Transverse colon (tissue), 4 donors: ENCODE measurements at regions not wholly inside any gene's neighbourhood (a gene's known extent, or its start where the extent isn't known, plus 50 kb on each side); places are given as distances from the start of the nearest gene placed in this dataset.

Experiments
- DNase-seq: peaks from one replicate; pipeline ENCODE4 v3.0.0-alpha.2; 2019
- H3K27ac ChIP-seq, 4 donors: fragments of 200-600 bp; sonication (generic); 2 replicates each; pipeline ENCODE4 v1.5.1; 2016 to 2018; ENCODE audit warnings: inconsistent platforms in 4 of 4
- H3K27me3 ChIP-seq: fragments of 200-600 bp; sonication (generic); 2 replicates; pipeline ENCODE4 v1.5.1; 2017; ENCODE audit warnings: inconsistent platforms
- H3K36me3 ChIP-seq, 4 donors: fragments of 200-600 bp; sonication (generic); 2 replicates each; pipeline ENCODE4 v1.5.1; 2017 to 2019; ENCODE audit warnings: inconsistent platforms in 4 of 4
- H3K4me1 ChIP-seq, 4 donors: fragments of 200-600 bp; sonication (generic); 2 replicates each; pipeline ENCODE4 v1.5.1; 2017 to 2020; ENCODE audit warnings: inconsistent platforms in 4 of 4
- H3K4me3 ChIP-seq, 4 donors: fragments of 200-600 bp; sonication (generic); 1 replicate in 1 of 4; 2 replicates in 3 of 4; pipeline versions ENCODE4 v1.5.1 to v1.6.1; 2017 to 2019; ENCODE audit warnings: inconsistent platforms in 4 of 4
- H3K9me3 ChIP-seq, 2 donors: fragments of 200-600 bp; sonication (generic); 2 replicates each; pipeline ENCODE4 v1.5.1; 2017 to 2019; ENCODE audit warnings: inconsistent platforms in 2 of 2
- CTCF ChIP-seq, 5 experiments: fragments of 200-600 bp in 3 of 5; fragments of 450-650 bp in 2 of 5; sonication (generic) in 3 of 5; IDR thresholded peaks; 1 replicate in 2 of 5; 2 replicates in 3 of 5; pipeline ENCODE4 v1.5.1; 2016 to 2017; ENCODE audit warnings: antibody characterized with exemption in 5 of 5, inconsistent platforms in 3 of 5, mild to moderate bottlenecking in 2 of 5, moderate library complexity in 1 of 5
- EP300 ChIP-seq: sonication (generic); formaldehyde crosslinking; IDR thresholded peaks from one replicate; pipeline ENCODE4 v1.6.1; 2017; ENCODE audit warnings: antibody characterized with exemption, low read depth
- POLR2A ChIP-seq: fragments of 450-650 bp; IDR thresholded peaks from one replicate; pipeline ENCODE4 v1.6.1; 2016; ENCODE audit warnings: antibody characterized with exemption, mild to moderate bottlenecking, moderate library complexity
- POLR2AphosphoS5 ChIP-seq, 3 donors: sonication (generic); formaldehyde crosslinking; IDR thresholded peaks; one replicate each; pipeline ENCODE4 v1.6.1; 2016; ENCODE audit warnings: antibody characterized with exemption in 3 of 3
- WGBS, 2 donors: methylation state at CpG; one replicate each; pipeline ENCODE4 v1.1.5; 2018; ENCODE audit warnings: low coverage in 1 of 2; 5-methylcytosine and 5-hydroxymethylcytosine counted together
- in situ Hi-C, 4 donors: fragments of 200-750 bp; cut with MboI; loops; one replicate each; pipeline versions ENCODE4 v1.15.0 to v1.15.1; 2017; ENCODE audit warnings: low sequenced_read_pairs in 3 of 4, low pct_ligation_motif_present in 1 of 4, low pct_unique_long_range_greater_than_20kb in 1 of 4
- intact Hi-C: fragments of 100-400 bp; cut with DNase I; formaldehyde crosslinking; loops from one replicate; pipeline ENCODE4 v1.15.1; 2023; ENCODE audit warnings: low total_unique reads

- TF ChIP-seq POLR2A, result no peak
- no peak for TF ChIP-seq POLR2AphosphoS5 (IDR thresholded peaks at IDR 0.05)
- TF ChIP-seq EP300, result no peak
- no peak for TF ChIP-seq CTCF (IDR thresholded peaks at IDR 0.05)
- DNase-seq, result no peak
- in situ Hi-C loops (loop anchor here in 1 of 4 donors (25.0 kb wide), 1 partner anchor 369 kb away; no protein-coding TSS in a partner anchor), intact Hi-C loops (no loop called here)
- Histone ChIP-seq H3K36me3 (no peaks in the 10 kb centered on the region), H3K27me3 (no peaks in the 10 kb centered on the region), H3K27ac (no peak overlapping the region), H3K4me3 (no peak overlapping the region), H3K4me1 (no peaks in the 10 kb centered on the region), H3K9me3 (no peaks in the 10 kb centered on the region)
- WGBS, 2 donors, result 70 to 78% methylated on average over 5 of the region's 5 CpGs
Measured at GRCh38 chr12:58356794-58357193, 415.4 kb downstream of the ATP23 start.

- in situ Hi-C loops, result loop anchor here in 1 of 4 donors (25.0 kb wide), 1 partner anchor 370 kb away; no protein-coding TSS in a partner anchor
- Histone ChIP-seq H3K9me3 (no peaks in the 10 kb centered on the region), H3K27ac (no peak overlapping the region), H3K27me3 (no peaks in the 10 kb centered on the region), H3K4me3 (no peak overlapping the region), H3K4me1 (no peaks in the 10 kb centered on the region), H3K36me3 (no peaks in the 10 kb centered on the region)
- DNase-seq, result no peak
- 57 to 90% methylated on average over 2 of the region's 2 CpGs for WGBS, 2 donors
- intact Hi-C loops, result no loop called here
- TF ChIP-seq POLR2AphosphoS5 (IDR thresholded peaks at IDR 0.05) (no peak), EP300 (no peak), POLR2A (no peak), CTCF (IDR thresholded peaks at IDR 0.05) (no peak)
Measured at GRCh38 chr12:58357511-58357910, 416.1 kb downstream of the ATP23 start.

GRCh38 chr12:58358369-58358768, 417.0 kb downstream of the ATP23 start:
- H3K9me3 ChIP-seq, result no peaks in the 10 kb centered on the region
- intact Hi-C loops, result no loop called here
- in situ Hi-C loops, result loop anchor here in 1 of 4 donors (25.0 kb wide), 1 partner anchor 371 kb away; no protein-coding TSS in a partner anchor
- no peak overlapping the region for H3K27ac ChIP-seq
- H3K36me3 ChIP-seq, result no peaks in the 10 kb centered on the region
- TF ChIP-seq CTCF (IDR thresholded peaks at IDR 0.05) (no peak), POLR2AphosphoS5 (IDR thresholded peaks at IDR 0.05) (no peak), POLR2A (no peak), EP300 (no peak)
- no peak overlapping the region for H3K4me3 ChIP-seq
- 51 to 74% methylated on average over 3 of the region's 3 CpGs for WGBS, 2 donors
- H3K4me1 ChIP-seq, result no peaks in the 10 kb centered on the region
- no peak for DNase-seq
- H3K27me3 ChIP-seq, result no peaks in the 10 kb centered on the region

- in situ Hi-C loops, result loop anchor here in 1 of 4 donors (25.0 kb wide), 1 partner anchor 372 kb away; no protein-coding TSS in a partner anchor
- DNase-seq, result no peak
- no peaks in the 10 kb centered on the region for H3K9me3 ChIP-seq
- TF ChIP-seq EP300, result no peak
- no peak for TF ChIP-seq POLR2A
- TF ChIP-seq CTCF (IDR thresholded peaks at IDR 0.05), result no peak
- TF ChIP-seq POLR2AphosphoS5 (IDR thresholded peaks at IDR 0.05), result no peak
- intact Hi-C loops, result no loop called here
- no peaks in the 10 kb centered on the region for H3K36me3 ChIP-seq
- no peak overlapping the region for H3K4me3 ChIP-seq
- WGBS, 2 donors, result 58 to 78% methylated on average over 7 to 8 of the region's 8 CpGs
- H3K27me3 ChIP-seq, result no peaks in the 10 kb centered on the region
- H3K4me1 ChIP-seq, result no peaks in the 10 kb centered on the region
- H3K27ac ChIP-seq, result no peak overlapping the region
Measured at GRCh38 chr12:58359084-58359483, 417.7 kb downstream of the ATP23 start.
